Neuronal stem cell (in vitro differentiated cells): ENCODE measurements at regions not wholly inside any gene's neighbourhood (a gene's known extent, or its start where the extent isn't known, plus 50 kb on each side); places are given as distances from the start of the nearest gene placed in this dataset.

ENCODE experiments used
- DNase-seq: peaks from one replicate; pipeline ENCODE4 v3.0.0-alpha.2; 2013; ENCODE audit warnings: low spot score
- H2AFZ ChIP-seq: one replicate; pipeline ENCODE4 v1.6.1; 2013; ENCODE audit warnings: mild to moderate bottlenecking, low read length, inconsistent platforms
- H2AK5ac ChIP-seq: 2 replicates; pipeline ENCODE4 v1.6.1; 2013; ENCODE audit warnings: low read depth, mild to moderate bottlenecking, inconsistent platforms, low read length, moderate library complexity, mixed read lengths
- H2BK120ac ChIP-seq: 2 replicates; pipeline ENCODE4 v1.6.1; 2013; ENCODE audit warnings: low read depth, mild to moderate bottlenecking, inconsistent platforms, low read length, moderate library complexity, mixed read lengths
- H2BK12ac ChIP-seq: one replicate; pipeline ENCODE4 v1.6.1; 2013; ENCODE audit warnings: low read length, inconsistent platforms
- H2BK15ac ChIP-seq: 2 replicates; pipeline ENCODE4 v1.6.1; 2013; ENCODE audit warnings: mild to moderate bottlenecking, low read length, inconsistent platforms, mixed read lengths
- H2BK5ac ChIP-seq: one replicate; pipeline ENCODE4 v1.6.1; 2013; ENCODE audit warnings: inconsistent platforms, mild to moderate bottlenecking, low read length, moderate library complexity
- H3K14ac ChIP-seq: one replicate; pipeline ENCODE4 v1.6.1; 2013; ENCODE audit warnings: low read length, inconsistent platforms
- H3K18ac ChIP-seq: 2 replicates; pipeline ENCODE4 v1.6.1; 2013; ENCODE audit warnings: low read length, inconsistent platforms
- H3K23ac ChIP-seq: 2 replicates; pipeline ENCODE4 v1.6.1; 2013; ENCODE audit warnings: low read depth, mild to moderate bottlenecking, mixed read lengths, low read length, inconsistent platforms; ENCODE audit not compliant: poor library complexity
- H3K27ac ChIP-seq: replicated peaks from 3 replicates; pipeline ENCODE4 v1.5.1; 2013; ENCODE audit warnings: low read length, inconsistent platforms
- H3K27me3 ChIP-seq, 3 experiments: 2 replicates each; pipeline ENCODE4 v1.6.1; 2013; ENCODE audit warnings: low read length in 3 of 3, mild to moderate bottlenecking in 2 of 3, inconsistent platforms in 1 of 3, low read depth in 1 of 3, mixed read lengths in 1 of 3, moderate library complexity in 1 of 3; ENCODE audit not compliant: control insufficient read depth in 3 of 3, insufficient read depth in 3 of 3
- H3K36me3 ChIP-seq, 2 donors: replicated peaks in 1 of 2; 2 replicates each; pipeline ENCODE4 v1.6.1; 2013; ENCODE audit warnings: low read length in 2 of 2; ENCODE audit not compliant: control insufficient read depth in 2 of 2, insufficient read depth in 2 of 2
- H3K4ac ChIP-seq: 2 replicates; pipeline ENCODE4 v1.6.1; 2013; ENCODE audit warnings: inconsistent platforms, mild to moderate bottlenecking, low read length, moderate library complexity
- H3K4me1 ChIP-seq, 2 donors: 1 replicate in 1 of 2; 2 replicates in 1 of 2; pipeline ENCODE4 v1.6.1; 2013; ENCODE audit warnings: low read length in 2 of 2, low read depth in 1 of 2; ENCODE audit not compliant: control insufficient read depth in 2 of 2, insufficient read depth in 1 of 2
- H3K4me2 ChIP-seq: one replicate; pipeline ENCODE4 v1.6.1; 2013; ENCODE audit warnings: mild to moderate bottlenecking, low read length, inconsistent platforms; ENCODE audit not compliant: insufficient read depth, poor library complexity, severe bottlenecking
- H3K4me3 ChIP-seq, 2 donors: 2 replicates each; pipeline ENCODE4 v1.5.1; 2013; ENCODE audit warnings: low read length in 2 of 2, mild to moderate bottlenecking in 2 of 2, inconsistent platforms in 1 of 2, moderate library complexity in 1 of 2
- H3K79me1 ChIP-seq: one replicate; pipeline ENCODE4 v1.6.1; 2013; ENCODE audit warnings: low read depth, mild to moderate bottlenecking, inconsistent platforms, low read length, moderate library complexity
- H3K9ac ChIP-seq: one replicate; pipeline ENCODE4 v1.6.1; 2013; ENCODE audit warnings: mild to moderate bottlenecking, low read depth, low read length, inconsistent platforms; ENCODE audit not compliant: poor library complexity
- H3K9me3 ChIP-seq, 2 donors: replicated peaks in 1 of 2; 2 replicates each; pipeline versions ENCODE3 to v1.6.1; 2013; ENCODE audit warnings: low read length in 2 of 2, mild to moderate bottlenecking in 2 of 2, inconsistent platforms in 1 of 2, low read depth in 1 of 2, mixed read lengths in 1 of 2, moderate library complexity in 1 of 2; ENCODE audit not compliant: control insufficient read depth in 2 of 2, insufficient read depth in 1 of 2
- H4K8ac ChIP-seq: one replicate; pipeline ENCODE4 v1.6.1; 2013; ENCODE audit warnings: low read depth, mild to moderate bottlenecking, inconsistent platforms, low read length, moderate library complexity
- H4K91ac ChIP-seq: one replicate; pipeline ENCODE4 v1.6.1; 2013; ENCODE audit warnings: low read length, low read depth, mild to moderate bottlenecking, inconsistent platforms; ENCODE audit not compliant: poor library complexity
- WGBS, 2 donors: extraction: QIAGEN DNeasy Blood & Tissue Kit; methylation state at CpG; one replicate each; pipeline ENCODE4 v1.1.7; 2013; ENCODE audit warnings: missing lambda C conversion rate in 2 of 2, mixed read lengths in 1 of 2; ENCODE audit not compliant: insufficient read length in 2 of 2, insufficient replicate concordance in 1 of 2; ENCODE audit errors: extremely low coverage in 2 of 2; 5-methylcytosine and 5-hydroxymethylcytosine counted together

DNA sequence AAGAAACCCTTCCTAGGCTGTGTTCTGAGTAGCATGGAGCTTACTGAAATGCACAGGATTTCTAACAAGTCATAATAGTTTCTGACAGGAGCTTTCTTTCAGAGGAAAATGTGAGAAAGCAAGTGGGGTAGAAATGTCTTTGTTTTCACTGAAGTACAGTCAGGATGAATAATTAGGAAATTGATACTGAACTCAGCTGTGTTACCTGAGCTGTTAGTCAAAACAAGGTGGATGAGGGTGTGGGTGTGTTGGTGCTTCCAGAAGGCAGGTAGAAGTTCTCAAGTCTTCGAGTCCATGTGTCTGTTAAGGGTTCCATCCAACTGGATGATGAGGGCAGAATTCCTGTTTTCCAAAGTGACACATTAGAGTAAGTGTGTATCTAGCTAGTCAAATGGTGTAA lies 122.4 kb downstream of the BASP1 start:
- H3K23ac ChIP-seq: no peak overlapping the region
- DNase-seq: no peak
- no peak overlapping the region for H4K8ac ChIP-seq
- H3K18ac ChIP-seq: no peak overlapping the region
- H3K79me1 ChIP-seq: no peaks in the 10 kb centered on the region
- H2AK5ac ChIP-seq: no peak overlapping the region
- no peak overlapping the region for H2BK15ac ChIP-seq
- H3K9ac ChIP-seq: no peak overlapping the region
- no CpG with 5 or more reads among the region's 1 CpG for WGBS, 2 donors
- H3K27ac ChIP-seq: no peak overlapping the region
- H3K9me3 ChIP-seq: no peaks in the 10 kb centered on the region
- H3K14ac ChIP-seq: no peak overlapping the region
- H2BK12ac ChIP-seq: no peak overlapping the region
- no peak overlapping the region for H4K91ac ChIP-seq
- no peaks in the 10 kb centered on the region for H3K27me3 ChIP-seq
- H3K36me3 ChIP-seq: no peaks in the 10 kb centered on the region
- no peaks in the 10 kb centered on the region for H3K4me1 ChIP-seq
- H3K4me2 ChIP-seq: no peak overlapping the region
- H3K4me3 ChIP-seq: no peak overlapping the region
- H2AFZ ChIP-seq: no peak overlapping the region
- H2BK5ac ChIP-seq: no peak overlapping the region
- no peak overlapping the region for H2BK120ac ChIP-seq
- no peak overlapping the region for H3K4ac ChIP-seq

DNA sequence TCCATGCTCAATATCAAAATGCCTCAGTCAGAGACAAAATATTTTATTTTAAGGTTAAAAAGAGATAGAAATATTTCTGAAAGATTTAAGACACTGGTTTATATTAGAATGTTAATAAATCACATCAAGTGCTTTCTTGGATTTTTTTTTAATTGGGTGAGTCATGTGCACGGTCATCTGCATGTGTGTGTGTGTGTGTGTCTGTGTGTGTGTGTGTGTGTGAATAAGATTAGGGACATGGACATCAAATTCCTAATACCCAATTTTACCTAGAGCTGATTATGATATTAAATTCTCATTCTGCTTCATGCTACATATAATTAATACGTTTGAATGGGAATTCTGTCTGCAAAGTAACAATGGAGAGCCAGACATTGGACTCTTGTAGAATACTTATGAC lies 122.9 kb downstream of the BASP1 start:
- Histone ChIP-seq H4K91ac (no peak overlapping the region), H3K4me3 (no peak overlapping the region), H2BK5ac (no peak overlapping the region), H3K36me3 (no peaks in the 10 kb centered on the region), H3K4me1 (no peaks in the 10 kb centered on the region), H3K27me3 (no peaks in the 10 kb centered on the region), H3K27ac (no peak overlapping the region), H4K8ac (no peak overlapping the region), H3K4ac (no peak overlapping the region), H3K4me2 (no peak overlapping the region), H3K18ac (no peak overlapping the region), H3K9ac (no peak overlapping the region), H2BK12ac (no peak overlapping the region), H3K9me3 (no peaks in the 10 kb centered on the region), H3K79me1 (no peaks in the 10 kb centered on the region), H2BK120ac (no peak overlapping the region), H2AK5ac (no peak overlapping the region), H3K23ac (no peak overlapping the region), H3K14ac (no peak overlapping the region), H2BK15ac (no peak overlapping the region), H2AFZ (no peak overlapping the region)
- no CpG with 5 or more reads among the region's 2 CpGs for WGBS, 2 donors
- no peak for DNase-seq

DNA sequence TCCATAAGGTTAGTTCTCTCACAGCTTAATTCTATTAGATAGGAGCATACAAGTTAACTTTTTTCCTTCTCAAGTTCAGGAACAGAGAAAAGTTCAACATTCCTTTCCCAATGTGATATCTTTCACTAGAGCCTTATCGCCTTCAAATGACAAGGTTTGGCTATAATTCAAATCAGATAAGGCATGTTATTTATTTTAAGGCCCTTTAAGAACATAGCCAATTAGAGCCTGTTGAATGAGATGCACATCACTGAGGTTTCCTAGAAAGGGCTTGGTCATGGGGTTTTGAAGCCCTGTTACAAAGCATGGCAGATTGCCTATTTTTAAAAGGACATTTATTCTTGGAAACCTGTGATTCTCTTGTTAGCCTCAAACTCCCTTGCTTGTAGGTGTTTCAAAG lies 123.4 kb downstream of the BASP1 start:
- Histone ChIP-seq H2BK120ac (no peak overlapping the region), H3K23ac (no peak overlapping the region), H2AK5ac (no peak overlapping the region), H3K4me2 (no peak overlapping the region), H3K4ac (no peak overlapping the region), H3K14ac (no peak overlapping the region), H3K18ac (no peak overlapping the region), H2BK15ac (no peak overlapping the region), H3K4me3 (no peak overlapping the region), H3K27ac (no peak overlapping the region), H4K8ac (no peak overlapping the region), H3K9me3 (no peaks in the 10 kb centered on the region), H2BK12ac (no peak overlapping the region), H3K79me1 (no peaks in the 10 kb centered on the region), H3K9ac (no peak overlapping the region), H2AFZ (no peak overlapping the region), H2BK5ac (no peak overlapping the region), H3K27me3 (no peaks in the 10 kb centered on the region), H4K91ac (no peak overlapping the region), H3K36me3 (no peaks in the 10 kb centered on the region), H3K4me1 (no peaks in the 10 kb centered on the region)
- WGBS, 2 donors: no CpG with 5 or more reads among the region's 1 CpG
- no peak for DNase-seq

DNA sequence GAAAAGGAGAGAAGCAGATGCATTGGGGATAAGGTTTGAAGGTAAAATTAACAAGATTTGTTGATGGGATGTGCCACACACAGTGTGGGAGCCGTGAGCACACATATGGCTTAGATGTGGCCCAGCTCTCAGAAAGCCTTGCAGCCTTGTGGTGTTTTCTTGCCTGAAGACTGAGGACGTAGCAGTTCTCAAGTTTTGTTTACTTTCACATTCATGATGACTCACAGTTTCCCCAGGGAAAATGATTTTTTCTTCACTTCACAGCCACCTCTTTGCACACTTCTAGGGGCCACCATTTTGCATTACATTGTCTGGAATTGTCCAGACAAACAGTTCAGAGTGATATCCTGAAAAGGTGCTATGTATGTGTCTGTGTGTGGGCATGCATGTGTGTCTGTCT lies 126.2 kb downstream of the BASP1 start:
- no peak overlapping the region for H3K23ac ChIP-seq
- no peak overlapping the region for H3K27ac ChIP-seq
- H2BK15ac ChIP-seq: no peak overlapping the region
- H3K4me2 ChIP-seq: no peak overlapping the region
- no peak overlapping the region for H2BK12ac ChIP-seq
- no peaks in the 10 kb centered on the region for H3K4me1 ChIP-seq
- no peak overlapping the region for H3K18ac ChIP-seq
- no peak overlapping the region for H2BK120ac ChIP-seq
- no peak overlapping the region for H4K8ac ChIP-seq
- H2BK5ac ChIP-seq: no peak overlapping the region
- no CpG with 5 or more reads among the region's 2 CpGs for WGBS, 2 donors
- H3K9ac ChIP-seq: no peak overlapping the region
- H3K36me3 ChIP-seq: no peaks in the 10 kb centered on the region
- H3K4me3 ChIP-seq: no peak overlapping the region
- no peaks in the 10 kb centered on the region for H3K79me1 ChIP-seq
- no peak for DNase-seq
- H3K14ac ChIP-seq: no peak overlapping the region
- H3K9me3 ChIP-seq: no peaks in the 10 kb centered on the region
- no peak overlapping the region for H2AFZ ChIP-seq
- no peak overlapping the region for H2AK5ac ChIP-seq
- no peak overlapping the region for H4K91ac ChIP-seq
- H3K4ac ChIP-seq: no peak overlapping the region
- H3K27me3 ChIP-seq: no peaks in the 10 kb centered on the region
